Spleen (tissue), 11 donors: ENCODE measurements at regions not wholly inside any gene's neighbourhood (a gene's known extent, or its start where the extent isn't known, plus 50 kb on each side); places are given as distances from the start of the nearest gene placed in this dataset.

Experiments used
- DNase-seq: peaks from one replicate; pipeline ENCODE4 v3.0.0-alpha.2; 2020
- H3K27ac ChIP-seq, 8 donors: fragments of 200-600 bp; sonication (generic) in 7 of 8; 1 replicate in 4 of 8; 2 replicates in 4 of 8; pipeline versions ENCODE4 v1.5.0 to v1.8.0; 2016 to 2021; ENCODE audit warnings: inconsistent platforms in 4 of 8, mild to moderate bottlenecking in 4 of 8, moderate library complexity in 1 of 8
- H3K27me3 ChIP-seq, 7 donors: fragments of 200-600 bp; sonication (generic) in 6 of 7; replicated peaks in 1 of 7; 1 replicate in 4 of 7; 2 replicates in 3 of 7; pipeline versions ENCODE4 v1.5.0 to v1.8.0; 2016 to 2021; ENCODE audit warnings: inconsistent platforms in 3 of 7, mild to moderate bottlenecking in 1 of 7
- H3K36me3 ChIP-seq, 6 donors: fragments of 200-600 bp; sonication (generic) in 5 of 6; 1 replicate in 4 of 6; 2 replicates in 2 of 6; pipeline versions ENCODE4 v1.5.0 to v1.8.0; 2016 to 2021; ENCODE audit warnings: inconsistent platforms in 2 of 6
- H3K4me1 ChIP-seq, 6 donors: fragments of 200-600 bp; sonication (generic) in 5 of 6; 1 replicate in 3 of 6; 2 replicates in 3 of 6; pipeline versions ENCODE4 v1.5.0 to v1.8.0; 2016 to 2021; ENCODE audit warnings: inconsistent platforms in 3 of 6
- H3K4me3 ChIP-seq, 8 donors: fragments of 200-600 bp; sonication (generic) in 7 of 8; 1 replicate in 4 of 8; 2 replicates in 4 of 8; pipeline versions ENCODE4 v1.5.0 to v1.8.0; 2016 to 2021; ENCODE audit warnings: inconsistent platforms in 4 of 8, mild to moderate bottlenecking in 4 of 8, moderate library complexity in 2 of 8
- H3K9me3 ChIP-seq, 8 donors: fragments of 200-600 bp; sonication (generic) in 7 of 8; 1 replicate in 4 of 8; 2 replicates in 4 of 8; pipeline versions ENCODE4 v1.5.0 to v1.8.0; 2016 to 2021; ENCODE audit warnings: inconsistent platforms in 4 of 8
- CTCF ChIP-seq, 11 experiments: fragments of 200-600 bp in 7 of 11; fragments of 450-650 bp in 4 of 11; sonication (generic) in 4 of 11; IDR thresholded peaks in 8 of 11; conservative IDR thresholded peaks in 3 of 11; 1 replicate in 7 of 11; 2 replicates in 4 of 11; pipeline versions ENCODE4 v1.4.0 to v1.8.0; 2016 to 2021; ENCODE audit warnings: antibody characterized with exemption in 11 of 11, inconsistent platforms in 4 of 11, mild to moderate bottlenecking in 1 of 11
- POLR2A ChIP-seq, 3 donors: fragments of 450-650 bp; IDR thresholded peaks; one replicate each; pipeline ENCODE4 v1.5.1; 2017; ENCODE audit warnings: antibody characterized with exemption in 3 of 3, mild to moderate bottlenecking in 1 of 3
- POLR2AphosphoS5 ChIP-seq, 3 donors: sonication (generic); formaldehyde crosslinking; IDR thresholded peaks; one replicate each; pipeline ENCODE4 v1.5.1; 2017; ENCODE audit warnings: antibody characterized with exemption in 3 of 3
- WGBS, 5 donors: extraction: QIAGEN DNeasy Blood & Tissue Kit in 3 of 5; methylation state at CpG; one replicate each; pipeline versions ENCODE4 v1.1.5 to v1.1.7; 2013 to 2018; 5-methylcytosine and 5-hydroxymethylcytosine counted together
- intact Hi-C: fragments of 100-400 bp; cut with DNase I; formaldehyde crosslinking; loops from one replicate; pipeline ENCODE4 v1.15.0; 2023; ENCODE audit warnings: low total_unique reads
- donor health status: healthy with polysubstance abuse.
- donor health status: DM: no; HTN: no; CAD: no; lungs with moderate emphysema.
- donor health status: DM: no; HTN: no; CAD: no.
- donor health status: Bipolar disorder and iron deficiency.
- donor health status: healthy.
- donor health status: DM: no; HTN: no; CAD: no.
- donor health status: DM: yes; HTN: yes; CAD: no.

GRCh38 chr5:171688696-171689495 is 96.7 kb upstream of the SMIM23 start:
- WGBS, 5 donors = 87 to 93% (median 91%) methylated on average over 11 of the region's 11 CpGs
- Histone ChIP-seq H3K36me3 (no peaks in the 10 kb centered on the region), H3K27me3 (no peaks in the 10 kb centered on the region), H3K27ac (no peak overlapping the region), H3K4me3 (no peak overlapping the region), H3K4me1 (no peaks in the 10 kb centered on the region), H3K9me3 (no peaks in the 10 kb centered on the region)
- no peak for DNase-seq
- TF ChIP-seq CTCF (IDR thresholded peaks at IDR 0.05 in 8 of 11, conservative IDR thresholded peaks at IDR 0.05 in 3 of 11) = no peak
- no peak for TF ChIP-seq POLR2A (IDR thresholded peaks at IDR 0.05)
- intact Hi-C loops = no loop called here

GRCh38 chr5:171689853-171690417 is 95.7 kb upstream of the SMIM23 start:
- no peak for TF ChIP-seq POLR2AphosphoS5 (IDR thresholded peaks at IDR 0.05)
- no peak for TF ChIP-seq POLR2A (IDR thresholded peaks at IDR 0.05)
- TF ChIP-seq CTCF (IDR thresholded peaks at IDR 0.05 in 8 of 11, conservative IDR thresholded peaks at IDR 0.05 in 3 of 11) = no peak
- Histone ChIP-seq H3K27me3 (no peaks in the 10 kb centered on the region), H3K4me1 (no peaks in the 10 kb centered on the region), H3K27ac (no peak overlapping the region), H3K9me3 (no peaks in the 10 kb centered on the region), H3K36me3 (no peaks in the 10 kb centered on the region), H3K4me3 (no peak overlapping the region)
- DNase-seq = no peak
- intact Hi-C loops = no loop called here

GRCh38 chr5:171692107-171692506 is 93.5 kb upstream of the SMIM23 start:
- no peaks in the 10 kb centered on the region for H3K36me3 ChIP-seq
- no peak for TF ChIP-seq CTCF (IDR thresholded peaks at IDR 0.05 in 8 of 11, conservative IDR thresholded peaks at IDR 0.05 in 3 of 11)
- no peak for TF ChIP-seq POLR2AphosphoS5 (IDR thresholded peaks at IDR 0.05)

DNA sequence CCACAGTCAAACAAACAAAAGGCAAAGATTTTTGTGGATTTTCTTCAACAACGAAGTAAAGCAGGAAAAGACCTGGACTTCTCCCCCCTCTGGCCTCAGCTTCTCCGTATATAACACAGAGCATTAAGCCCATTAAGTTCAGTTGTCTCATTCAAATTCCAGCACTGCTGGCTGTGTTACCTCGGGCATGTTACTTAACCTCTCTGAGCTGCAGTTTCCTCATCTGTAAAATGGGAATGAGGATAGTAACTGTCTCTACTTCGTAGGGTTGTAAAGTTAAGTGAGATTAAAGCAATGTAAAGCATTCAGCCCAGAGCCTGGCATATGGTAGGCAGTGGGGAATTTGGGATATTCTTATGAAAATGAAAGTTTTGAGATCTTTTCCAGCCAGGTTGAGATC is 92.7 kb upstream of the SMIM23 start:
- no peaks in the 10 kb centered on the region for H3K9me3 ChIP-seq
- H3K4me1 ChIP-seq = no peaks in the 10 kb centered on the region
- H3K27ac ChIP-seq = no peak overlapping the region
- 75 to 90% (median 80%) methylated on average over 4 of the region's 4 CpGs for WGBS, 5 donors
- DNase-seq = no peak
- TF ChIP-seq CTCF (IDR thresholded peaks at IDR 0.05 in 8 of 11, conservative IDR thresholded peaks at IDR 0.05 in 3 of 11) (no peak), POLR2A (IDR thresholded peaks at IDR 0.05) (no peak), POLR2AphosphoS5 (IDR thresholded peaks at IDR 0.05) (no peak)
- no peaks in the 10 kb centered on the region for H3K27me3 ChIP-seq
- intact Hi-C loops = no loop called here
- H3K4me3 ChIP-seq = no peak overlapping the region
- H3K36me3 ChIP-seq = no peaks in the 10 kb centered on the region

More at GRCh38 chr5:171692107-171692506, 93.5 kb upstream of the SMIM23 start:
- Histone ChIP-seq H3K9me3 (no peaks in the 10 kb centered on the region), H3K4me3 (no peak overlapping the region), H3K4me1 (no peaks in the 10 kb centered on the region), H3K27ac (no peak overlapping the region), H3K27me3 (no peaks in the 10 kb centered on the region)
- intact Hi-C loops = no loop called here
- no peak for DNase-seq
- WGBS, 5 donors = 58 to 80% (median 73%) methylated on average over 3 of the region's 3 CpGs
